Endodermal cell (in vitro differentiated cells): ENCODE measurements at regions not wholly inside any gene's neighbourhood (a gene's known extent, or its start where the extent isn't known, plus 50 kb on each side); places are given as distances from the start of the nearest gene placed in this dataset.
"Not testable (repeated sequence)": the region's sequence is repeated elsewhere in the genome, so short reads cannot be mapped to it uniquely, and the experiment has no call there.

Experiments used
- DNase-seq: peaks from one replicate; pipeline ENCODE4 v3.0.0-alpha.2; 2017
- H3K27ac ChIP-seq: 2 replicates; pipeline ENCODE4 v1.5.1; 2013; ENCODE audit warnings: mild to moderate bottlenecking, low read depth, low read length, moderate library complexity
- H3K27me3 ChIP-seq: 2 replicates; pipeline ENCODE4 v1.6.1; 2013; ENCODE audit warnings: mild to moderate bottlenecking, low read length, moderate library complexity; ENCODE audit not compliant: insufficient read depth, control insufficient read depth, poor library complexity, severe bottlenecking
- H3K36me3 ChIP-seq: 2 replicates; pipeline ENCODE4 v1.7.0; 2013; ENCODE audit warnings: mild to moderate bottlenecking, low read length, moderate library complexity; ENCODE audit not compliant: control insufficient read depth, insufficient read depth
- H3K4me1 ChIP-seq: one replicate; pipeline ENCODE4 v1.7.0; 2013; ENCODE audit warnings: low read length; ENCODE audit not compliant: control insufficient read depth, insufficient read depth
- H3K4me3 ChIP-seq: 2 replicates; pipeline ENCODE4 v1.5.1; 2013; ENCODE audit warnings: mild to moderate bottlenecking, low read length, moderate library complexity
- H3K9ac ChIP-seq: 2 replicates; pipeline ENCODE4 v1.6.1; 2013; ENCODE audit warnings: mild to moderate bottlenecking, low read length, moderate library complexity; ENCODE audit not compliant: poor library complexity, severe bottlenecking; ENCODE audit errors: extremely low read depth
- H3K9me3 ChIP-seq: 2 replicates; pipeline ENCODE4 v1.6.1; 2013; ENCODE audit warnings: mild to moderate bottlenecking, low read length, moderate library complexity; ENCODE audit not compliant: control insufficient read depth
- H3K27ac Mint-ChIP-seq: 2 replicates; pipeline ENCODE4 v1.8.0; 2020; ENCODE audit warnings: mixed read lengths
- H3K27me3 Mint-ChIP-seq: 2 replicates; pipeline ENCODE4 v1.8.0; 2021; ENCODE audit warnings: mild to moderate bottlenecking, mixed read lengths; ENCODE audit not compliant: insufficient read depth
- H3K36me3 Mint-ChIP-seq: 2 replicates; pipeline ENCODE4 v1.8.0; 2020; ENCODE audit warnings: low read depth, mixed read lengths
- H3K4me1 Mint-ChIP-seq: 2 replicates; pipeline ENCODE4 v1.8.0; 2020; ENCODE audit warnings: mixed read lengths
- H3K4me3 Mint-ChIP-seq: 2 replicates; pipeline ENCODE4 v1.8.0; 2020; ENCODE audit warnings: mild to moderate bottlenecking, moderate library complexity, mixed read lengths
- H3K9me3 Mint-ChIP-seq: 2 replicates; pipeline ENCODE4 v1.8.0; 2020; ENCODE audit warnings: mild to moderate bottlenecking, mixed read lengths
- WGBS, 2 experiments: methylation state at CpG; one replicate each; pipeline versions ENCODE4 v1.1.5 to v1.1.7; 2013; ENCODE audit warnings: missing lambda C conversion rate in 2 of 2, mixed read lengths in 1 of 2; ENCODE audit not compliant: insufficient coverage in 1 of 2, insufficient read length in 1 of 2; 5-methylcytosine and 5-hydroxymethylcytosine counted together

- not testable (repeated sequence) for H3K9ac ChIP-seq, H3K4me1 Mint-ChIP-seq, H3K4me3 Mint-ChIP-seq, H3K9me3 Mint-ChIP-seq, H3K36me3 ChIP-seq, H3K27ac Mint-ChIP-seq, H3K27me3 Mint-ChIP-seq, H3K9me3 ChIP-seq, H3K27me3 ChIP-seq, DNase-seq, H3K27ac ChIP-seq, H3K4me3 ChIP-seq, H3K4me1 ChIP-seq
- H3K36me3 Mint-ChIP-seq = peaks cover 35% of the 10 kb centered on the region
- 86 to 88% methylated on average over 2 of the region's 2 CpGs for WGBS, 2 experiments
These were observed 50.8 kb downstream of the PPIAL4G start for GRCh38 chr1:148432318-148432717.

- not testable (repeated sequence) for H3K9me3 Mint-ChIP-seq, H3K27me3 ChIP-seq, H3K9me3 ChIP-seq, DNase-seq, H3K4me1 Mint-ChIP-seq, H3K36me3 ChIP-seq, H3K27ac ChIP-seq, H3K4me3 Mint-ChIP-seq, H3K27ac Mint-ChIP-seq, H3K27me3 Mint-ChIP-seq, H3K4me1 ChIP-seq, H3K9ac ChIP-seq, H3K4me3 ChIP-seq
- H3K36me3 Mint-ChIP-seq = peaks cover 41% of the 10 kb centered on the region
These were observed 53.2 kb downstream of the PPIAL4G start for GRCh38 chr1:148429856-148430255.

GRCh38 chr1:148426940-148427611, 56.0 kb downstream of the PPIAL4G start:
- not testable (repeated sequence) for H3K4me1 ChIP-seq, H3K4me3 ChIP-seq, H3K4me3 Mint-ChIP-seq, H3K9ac ChIP-seq, DNase-seq, H3K9me3 ChIP-seq, H3K4me1 Mint-ChIP-seq, H3K36me3 ChIP-seq, H3K27me3 ChIP-seq, H3K27me3 Mint-ChIP-seq, H3K9me3 Mint-ChIP-seq, H3K27ac ChIP-seq, H3K27ac Mint-ChIP-seq
- H3K36me3 Mint-ChIP-seq = peaks cover 29% of the 10 kb centered on the region
- WGBS, 2 experiments = 87 to 100% methylated on average over 1 to 2 of the region's 2 CpGs

GRCh38 chr1:148426385-148426784, 56.7 kb downstream of the PPIAL4G start:
- H3K4me3 Mint-ChIP-seq, H3K9me3 Mint-ChIP-seq, H3K4me3 ChIP-seq, DNase-seq, H3K27ac ChIP-seq, H3K4me1 Mint-ChIP-seq, H3K27me3 Mint-ChIP-seq, H3K9me3 ChIP-seq, H3K27me3 ChIP-seq, H3K36me3 ChIP-seq, H3K9ac ChIP-seq, H3K4me1 ChIP-seq, H3K27ac Mint-ChIP-seq: not testable (repeated sequence)
- H3K36me3 Mint-ChIP-seq = peaks cover 29% of the 10 kb centered on the region
- WGBS, 2 experiments = 83% methylated on average over 2 of the region's 2 CpGs; no CpG with 5 or more reads in 1 of the 2 experiments

- not testable (repeated sequence) for H3K4me3 ChIP-seq, H3K27ac ChIP-seq, H3K4me1 ChIP-seq, H3K9me3 ChIP-seq, H3K9me3 Mint-ChIP-seq, DNase-seq, H3K27me3 Mint-ChIP-seq, H3K4me1 Mint-ChIP-seq, H3K9ac ChIP-seq, H3K36me3 ChIP-seq, H3K27me3 ChIP-seq, H3K27ac Mint-ChIP-seq, H3K4me3 Mint-ChIP-seq
- 100% methylated on average over 1 of the region's 1 CpG; no CpG with 5 or more reads in 1 of the 2 experiments for WGBS, 2 experiments
- peaks cover 18% of the 10 kb centered on the region for H3K36me3 Mint-ChIP-seq
These were observed 58.7 kb downstream of the PPIAL4G start for GRCh38 chr1:148424143-148425003.

GRCh38 chr1:148422921-148423320, 60.2 kb downstream of the PPIAL4G start:
- H3K36me3 Mint-ChIP-seq, H3K9me3 Mint-ChIP-seq, H3K27ac Mint-ChIP-seq, H3K4me3 ChIP-seq, H3K9ac ChIP-seq, H3K9me3 ChIP-seq, H3K4me3 Mint-ChIP-seq, H3K36me3 ChIP-seq, H3K4me1 ChIP-seq, H3K27me3 Mint-ChIP-seq, H3K4me1 Mint-ChIP-seq, H3K27me3 ChIP-seq, H3K27ac ChIP-seq, DNase-seq: not testable (repeated sequence)
- WGBS, 2 experiments = 74 to 100% methylated on average over 1 to 4 of the region's 4 CpGs

- not testable (repeated sequence) for H3K36me3 ChIP-seq, H3K4me3 Mint-ChIP-seq, DNase-seq, H3K36me3 Mint-ChIP-seq, H3K9me3 ChIP-seq, H3K27me3 Mint-ChIP-seq, H3K27ac Mint-ChIP-seq, H3K9ac ChIP-seq, H3K27me3 ChIP-seq, H3K4me1 Mint-ChIP-seq, H3K27ac ChIP-seq, H3K9me3 Mint-ChIP-seq, H3K4me1 ChIP-seq, H3K4me3 ChIP-seq
- WGBS, 2 experiments = 96% methylated on average over 3 of the region's 3 CpGs; no CpG with 5 or more reads in 1 of the 2 experiments
These were observed 65.9 kb downstream of the PPIAL4G start for GRCh38 chr1:148417241-148417640.
